ENCODE measurements at regions not wholly inside any gene's neighbourhood (a gene's known extent, or its start where the extent isn't known, plus 50 kb on each side); places are given as distances from the start of the nearest gene placed in this dataset.

- no peak for TF ChIP-seq BACH1 (tag; IDR thresholded peaks at IDR 0.05)
- TF ChIP-seq, protein P1, sequence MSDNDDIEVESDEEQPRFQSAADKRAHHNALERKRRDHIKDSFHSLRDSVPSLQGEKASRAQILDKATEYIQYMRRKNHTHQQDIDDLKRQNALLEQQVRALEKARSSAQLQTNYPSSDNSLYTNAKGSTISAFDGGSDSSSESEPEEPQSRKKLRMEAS (CRISPR knock-in tag; IDR thresholded peaks at IDR 0.05): peak; percentile 29; the same call in 1 of the 2 replicates
- TF ChIP-seq CHD1 (IDR thresholded peaks at IDR 0.05; ENCODE audit: low read length): no peak
- no peak for TF ChIP-seq HNRNPUL1 (IDR thresholded peaks at IDR 0.05; ENCODE audit: low read length)
- no peak for TF ChIP-seq CTCFL (IDR thresholded peaks at IDR 0.05; ENCODE audit: borderline replicate concordance, insufficient read depth, low read depth, low read length, poor library complexity, severe bottlenecking)
- no peak for TF ChIP-seq TSC22D4 (tag; IDR thresholded peaks at IDR 0.05)
- TF ChIP-seq, protein P2, sequence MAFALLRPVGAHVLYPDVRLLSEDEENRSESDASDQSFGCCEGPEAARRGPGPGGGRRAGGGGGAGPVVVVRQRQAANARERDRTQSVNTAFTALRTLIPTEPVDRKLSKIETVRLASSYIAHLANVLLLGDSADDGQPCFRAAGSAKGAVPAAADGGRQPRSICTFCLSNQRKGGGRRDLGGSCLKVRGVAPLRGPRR (CRISPR knock-in tag; IDR thresholded peaks at IDR 0.05): no peak
- TF ChIP-seq FOXJ2 (tag; IDR thresholded peaks at IDR 0.05): peak; percentile 91
- TF ChIP-seq DLX4 (CRISPR knock-in tag; IDR thresholded peaks at IDR 0.05): no peak
- TF ChIP-seq RBM25 (IDR thresholded peaks at IDR 0.05; ENCODE audit: low read depth, low read length, severe bottlenecking): no peak
- TF ChIP-seq MAZ (CRISPR knock-in tag; conservative IDR thresholded peaks at IDR 0.05 in 1 of 2, IDR thresholded peaks at IDR 0.05 in 1 of 2): 0 out of 4 replicates have a peak, but pooled peaks of 1 of the 2 experiments have one; percentile 27
- TF ChIP-seq CC2D1A (IDR thresholded peaks at IDR 0.05): no peak
- no peak for TF ChIP-seq ARNT (IDR thresholded peaks at IDR 0.05)
- TF ChIP-seq ZFP30 (CRISPR knock-in tag; IDR thresholded peaks at IDR 0.05; ENCODE audit: borderline replicate concordance): no peak
- TF ChIP-seq NEUROD1 (IDR thresholded peaks at IDR 0.05; ENCODE audit: borderline replicate concordance, low read depth, low read length, partially characterized antibody): peak; percentile 12
- peak; percentile 61 for TF ChIP-seq CTBP1 (IDR thresholded peaks at IDR 0.05; ENCODE audit: borderline replicate concordance)
- no peak for TF ChIP-seq ZNF586 (CRISPR knock-in tag; conservative IDR thresholded peaks at IDR 0.05)
- no peak for TF ChIP-seq ZC3H11A (IDR thresholded peaks at IDR 0.05; ENCODE audit: low read depth, low read length)
- peak; percentile 28; the same call in 1 of the 2 replicates for TF ChIP-seq ATF7 (IDR thresholded peaks at IDR 0.05)
- TF ChIP-seq RBM22 (IDR thresholded peaks at IDR 0.05; ENCODE audit: low read depth, low read length, poor library complexity, severe bottlenecking): no peak
- peak; percentile 76 to 86 for TF ChIP-seq RAD21 (CRISPR knock-in tag; conservative IDR thresholded peaks at IDR 0.05 in 1 of 2, IDR thresholded peaks at IDR 0.05 in 1 of 2)
- no peak for TF ChIP-seq EGR1 (conservative IDR thresholded peaks at IDR 0.05)
- no peak for TF ChIP-seq FOS (IDR thresholded peaks at IDR 0.05; ENCODE audit: extremely low read depth, insufficient read length)
- TF ChIP-seq IRF9 (tag; IDR thresholded peaks at IDR 0.05): no peak
These were observed 170.6 kb downstream of the LY86 start (continued) for GRCh38 chr6:6758915-6759654.

Measured in K562 (cell line).